Vagina (tissue), 2 donors: ENCODE measurements at regions not wholly inside any gene's neighbourhood (a gene's known extent, or its start where the extent isn't known, plus 50 kb on each side); places are given as distances from the start of the nearest gene placed in this dataset.

Experiments
- DNase-seq, 2 donors: peaks; one replicate each; pipeline ENCODE4 v3.0.0-alpha.2; 2017; ENCODE audit errors: extremely low spot score in 2 of 2
- H3K27ac ChIP-seq: fragments of 200-600 bp; sonication (generic); one replicate; pipeline ENCODE4 v1.5.1; 2019
- H3K27me3 ChIP-seq: fragments of 200-600 bp; sonication (generic); one replicate; pipeline ENCODE4 v1.5.1; 2019
- H3K36me3 ChIP-seq, 2 donors: fragments of 200-600 bp; sonication (generic); one replicate each; pipeline ENCODE4 v1.5.1; 2017 to 2019
- H3K4me1 ChIP-seq: fragments of 200-600 bp; sonication (generic); one replicate; pipeline ENCODE4 v1.5.1; 2019
- H3K4me3 ChIP-seq, 2 donors: fragments of 200-600 bp; sonication (generic); 1 replicate in 1 of 2; 2 replicates in 1 of 2; pipeline ENCODE4 v1.5.1; 2016 to 2019
- H3K9me3 ChIP-seq: fragments of 200-600 bp; sonication (generic); one replicate; pipeline ENCODE4 v1.5.1; 2019
- POLR2A ChIP-seq, 2 donors: fragments of 450-650 bp; IDR thresholded peaks; one replicate each; pipeline ENCODE4 v1.6.1; 2017; ENCODE audit warnings: antibody characterized with exemption in 2 of 2, mild to moderate bottlenecking in 2 of 2, moderate library complexity in 2 of 2
- POLR2AphosphoS5 ChIP-seq, 2 donors: sonication (generic); formaldehyde crosslinking; IDR thresholded peaks; one replicate each; pipeline ENCODE4 v1.9.0; 2017; ENCODE audit warnings: antibody characterized with exemption in 2 of 2, mild to moderate bottlenecking in 2 of 2, low read depth in 1 of 2; ENCODE audit not compliant: insufficient read depth in 1 of 2
- intact Hi-C: fragments of 100-400 bp; cut with DNase I; formaldehyde crosslinking; loops from one replicate; pipeline ENCODE4 v1.15.1; 2023
- TF ChIP-seq, protein P1 (sequence below), 3 experiments: fragments of 450-650 bp in 2 of 3; fragments of 200-600 bp in 1 of 3; sonication (generic) in 1 of 3; IDR thresholded peaks; one replicate each; pipeline ENCODE4 v1.5.1; 2017 to 2019; ENCODE audit warnings: antibody characterized with exemption in 3 of 3, mild to moderate bottlenecking in 2 of 3, moderate library complexity in 2 of 3

DNA sequence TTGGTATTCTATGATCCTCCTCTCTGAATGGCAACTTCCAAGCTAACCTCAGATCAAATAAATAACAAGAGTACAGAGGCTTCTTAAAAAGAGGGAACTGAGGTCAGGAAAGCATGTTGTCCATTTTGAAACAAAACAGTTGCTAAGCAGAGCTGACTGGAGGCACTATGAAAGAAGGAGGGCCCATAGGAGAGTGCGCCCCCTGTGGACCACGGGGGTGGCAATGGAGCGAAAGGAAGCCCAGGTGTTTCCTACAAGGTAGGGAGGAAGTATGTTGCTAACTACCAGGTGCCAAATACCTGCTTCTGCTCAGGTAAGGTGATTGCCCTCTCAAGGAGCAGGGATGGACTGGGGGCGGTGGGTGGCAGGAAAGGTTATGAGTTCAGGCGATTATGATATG, 101.8 kb upstream of the MAST4 start:
- no peak for DNase-seq
- H3K9me3 ChIP-seq, result no peaks in the 10 kb centered on the region
- no peaks in the 10 kb centered on the region for H3K36me3 ChIP-seq
- intact Hi-C loops, result no loop called here
- no peaks in the 10 kb centered on the region for H3K4me1 ChIP-seq
- TF ChIP-seq, protein P1, sequence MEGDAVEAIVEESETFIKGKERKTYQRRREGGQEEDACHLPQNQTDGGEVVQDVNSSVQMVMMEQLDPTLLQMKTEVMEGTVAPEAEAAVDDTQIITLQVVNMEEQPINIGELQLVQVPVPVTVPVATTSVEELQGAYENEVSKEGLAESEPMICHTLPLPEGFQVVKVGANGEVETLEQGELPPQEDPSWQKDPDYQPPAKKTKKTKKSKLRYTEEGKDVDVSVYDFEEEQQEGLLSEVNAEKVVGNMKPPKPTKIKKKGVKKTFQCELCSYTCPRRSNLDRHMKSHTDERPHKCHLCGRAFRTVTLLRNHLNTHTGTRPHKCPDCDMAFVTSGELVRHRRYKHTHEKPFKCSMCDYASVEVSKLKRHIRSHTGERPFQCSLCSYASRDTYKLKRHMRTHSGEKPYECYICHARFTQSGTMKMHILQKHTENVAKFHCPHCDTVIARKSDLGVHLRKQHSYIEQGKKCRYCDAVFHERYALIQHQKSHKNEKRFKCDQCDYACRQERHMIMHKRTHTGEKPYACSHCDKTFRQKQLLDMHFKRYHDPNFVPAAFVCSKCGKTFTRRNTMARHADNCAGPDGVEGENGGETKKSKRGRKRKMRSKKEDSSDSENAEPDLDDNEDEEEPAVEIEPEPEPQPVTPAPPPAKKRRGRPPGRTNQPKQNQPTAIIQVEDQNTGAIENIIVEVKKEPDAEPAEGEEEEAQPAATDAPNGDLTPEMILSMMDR (IDR thresholded peaks at IDR 0.05), result no peak
- TF ChIP-seq POLR2AphosphoS5 (IDR thresholded peaks at IDR 0.05; ENCODE audit: insufficient read depth in 1 of 2, low read depth in 1 of 2), result no peak
- no peak for TF ChIP-seq POLR2A (IDR thresholded peaks at IDR 0.05)
- H3K27ac ChIP-seq, result no peak overlapping the region
- H3K4me3 ChIP-seq, result no peak overlapping the region
- H3K27me3 ChIP-seq, result no peaks in the 10 kb centered on the region

DNA sequence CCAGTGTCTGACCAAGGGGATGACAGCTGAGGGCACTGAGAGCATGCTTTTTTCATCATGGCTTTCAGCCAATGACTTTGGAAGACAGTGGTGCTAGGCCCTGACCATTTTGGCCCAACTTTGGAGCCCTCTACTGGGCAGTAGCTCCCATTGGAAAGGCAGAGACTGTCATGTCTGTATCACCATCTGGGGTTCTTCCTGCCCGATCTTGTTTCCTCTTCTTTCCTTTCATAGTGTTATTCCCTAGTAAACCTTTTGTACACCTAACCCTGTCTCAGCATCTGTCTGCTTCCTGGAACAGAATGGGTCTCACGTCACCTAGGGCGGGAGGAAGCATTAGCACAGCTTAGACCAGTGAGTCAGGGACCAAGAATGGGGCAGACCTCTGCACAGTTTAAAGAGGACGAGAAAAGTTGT, 97.4 kb upstream of the MAST4 start:
- DNase-seq, result no peak
- TF ChIP-seq POLR2AphosphoS5 (IDR thresholded peaks at IDR 0.05; ENCODE audit: insufficient read depth in 1 of 2, low read depth in 1 of 2) (no peak), POLR2A (IDR thresholded peaks at IDR 0.05) (no peak)
- TF ChIP-seq, protein P1 (IDR thresholded peaks at IDR 0.05), result no peak
- Histone ChIP-seq H3K4me1 (no peaks in the 10 kb centered on the region), H3K27ac (no peak overlapping the region), H3K36me3 (no peaks in the 10 kb centered on the region), H3K4me3 (no peak overlapping the region), H3K9me3 (no peaks in the 10 kb centered on the region), H3K27me3 (no peaks in the 10 kb centered on the region)
- intact Hi-C loops, result no loop called here

DNA sequence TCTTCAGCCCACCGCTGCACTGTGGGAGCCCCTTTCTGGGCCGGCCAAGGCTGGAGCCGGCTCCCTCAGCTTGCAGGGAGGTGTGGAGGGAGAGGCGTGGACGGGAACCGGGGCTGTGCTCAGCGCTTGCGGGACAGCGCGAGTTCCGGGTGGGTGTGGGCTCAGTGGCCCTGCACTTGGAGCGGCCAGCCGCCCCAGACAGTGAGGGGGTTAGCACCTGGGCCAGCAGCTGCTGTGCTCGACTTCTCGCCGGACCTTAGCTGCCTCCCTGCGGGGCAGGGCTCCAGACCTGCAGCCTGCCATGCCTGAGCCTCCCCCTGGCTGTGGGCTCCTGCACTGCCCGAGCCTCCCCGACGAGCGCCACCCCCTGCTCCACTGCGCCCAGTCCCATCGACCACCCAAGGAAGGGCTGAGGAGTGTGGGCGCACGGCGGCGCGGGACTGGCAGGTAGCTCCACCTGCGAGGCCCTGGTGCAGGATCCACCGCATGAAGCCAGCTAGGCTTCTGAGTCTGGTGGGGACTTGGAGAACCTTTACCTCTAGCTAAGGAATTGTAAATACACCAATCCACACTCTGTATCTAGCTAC, 92.9 kb upstream of the MAST4 start:
- DNase-seq, result no peak
- no peak for TF ChIP-seq POLR2A (IDR thresholded peaks at IDR 0.05)
- TF ChIP-seq, protein P1 (IDR thresholded peaks at IDR 0.05), result no peak
- no peak for TF ChIP-seq POLR2AphosphoS5 (IDR thresholded peaks at IDR 0.05; ENCODE audit: insufficient read depth in 1 of 2, low read depth in 1 of 2)
- no peaks in the 10 kb centered on the region for H3K4me1 ChIP-seq

DNA sequence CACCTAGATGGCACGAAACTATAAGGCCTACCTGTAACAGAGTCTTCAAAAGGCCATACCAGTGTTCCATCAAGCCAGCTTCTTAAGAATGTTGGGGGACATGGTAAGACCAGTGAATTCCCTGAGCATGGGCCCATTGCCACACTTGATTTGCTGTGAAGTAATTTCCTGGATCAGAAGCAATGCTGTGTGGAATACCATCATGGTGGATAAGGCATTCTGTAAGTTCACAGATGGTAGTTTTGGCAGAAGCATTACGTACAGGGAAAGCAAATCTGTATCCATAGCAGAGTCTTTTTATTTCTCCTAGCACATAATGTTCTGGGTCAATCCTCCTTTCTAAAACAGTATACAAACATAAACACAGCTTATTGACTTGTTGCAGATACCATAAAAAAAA, 89.1 kb upstream of the MAST4 start:
- Histone ChIP-seq H3K27ac (no peak overlapping the region), H3K36me3 (no peaks in the 10 kb centered on the region), H3K4me1 (no peaks in the 10 kb centered on the region), H3K9me3 (no peaks in the 10 kb centered on the region), H3K4me3 (no peak overlapping the region), H3K27me3 (no peaks in the 10 kb centered on the region)
- TF ChIP-seq POLR2A (IDR thresholded peaks at IDR 0.05), result no peak
- no peak for TF ChIP-seq POLR2AphosphoS5 (IDR thresholded peaks at IDR 0.05; ENCODE audit: insufficient read depth in 1 of 2, low read depth in 1 of 2)
- TF ChIP-seq, protein P1 (IDR thresholded peaks at IDR 0.05), result no peak
- DNase-seq, result no peak
- intact Hi-C loops, result no loop called here

More for the DNA sequence above, 92.9 kb upstream of the MAST4 start:
- H3K4me3 ChIP-seq, result no peak overlapping the region
- H3K36me3 ChIP-seq, result no peaks in the 10 kb centered on the region
- intact Hi-C loops, result no loop called here
- H3K27ac ChIP-seq, result no peak overlapping the region
- no peaks in the 10 kb centered on the region for H3K27me3 ChIP-seq
- H3K9me3 ChIP-seq, result no peaks in the 10 kb centered on the region

DNA sequence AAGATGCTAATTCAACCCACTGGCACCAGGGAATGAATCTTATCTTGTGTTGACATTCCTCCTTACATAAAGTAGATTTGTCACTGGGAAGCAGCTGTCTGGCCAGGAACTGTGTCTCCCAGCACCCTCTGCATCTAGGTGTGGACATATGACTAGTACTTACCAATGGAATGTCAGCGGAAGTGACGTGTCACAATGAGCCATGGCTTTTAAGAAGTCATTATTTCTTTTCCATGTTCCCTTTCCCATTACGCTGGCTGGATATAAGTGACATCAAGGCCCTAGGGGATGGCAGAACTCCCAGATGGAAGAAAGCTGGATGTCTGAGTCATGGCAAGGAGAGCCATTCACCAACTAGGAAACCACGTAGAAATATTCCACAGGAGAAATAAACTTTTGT, 84.7 kb upstream of the MAST4 start:
- Histone ChIP-seq H3K9me3 (no peaks in the 10 kb centered on the region), H3K27me3 (no peaks in the 10 kb centered on the region), H3K27ac (no peak overlapping the region), H3K36me3 (no peaks in the 10 kb centered on the region), H3K4me3 (no peak overlapping the region), H3K4me1 (no peaks in the 10 kb centered on the region)
- no peak for DNase-seq
- intact Hi-C loops, result no loop called here
- TF ChIP-seq POLR2AphosphoS5 (IDR thresholded peaks at IDR 0.05; ENCODE audit: insufficient read depth in 1 of 2, low read depth in 1 of 2), result no peak
- TF ChIP-seq, protein P1 (IDR thresholded peaks at IDR 0.05), result no peak
- no peak for TF ChIP-seq POLR2A (IDR thresholded peaks at IDR 0.05)
